Retinal pigment epithelial cell (primary cell): ENCODE measurements at regions not wholly inside any gene's neighbourhood (a gene's known extent, or its start where the extent isn't known, plus 50 kb on each side); places are given as distances from the start of the nearest gene placed in this dataset.

Experiments used
- DNase-seq: peaks from one replicate; pipeline ENCODE4 v3.0.0-alpha.2; 2010; ENCODE audit warnings: low read depth
- H3K4me3 ChIP-seq: 2 replicates; pipeline ENCODE4 v1.5.1; 2011; ENCODE audit warnings: mild to moderate bottlenecking, low read length, control low read depth, moderate library complexity
- CTCF ChIP-seq: conservative IDR thresholded peaks from 2 replicates; pipeline ENCODE4 v1.5.1; 2011; ENCODE audit warnings: low read depth, low read length, control low read depth, inconsistent platforms

GRCh38 chr15:39429898-39430357, 151.0 kb upstream of the THBS1 start:
- peak; percentile 95 for DNase-seq
- H3K4me3 ChIP-seq: no peak overlapping the region
- no peak for TF ChIP-seq CTCF

GRCh38 chr15:39430389-39430788, 150.5 kb upstream of the THBS1 start:
- TF ChIP-seq CTCF: no peak
- no peak for DNase-seq
- H3K4me3 ChIP-seq: no peak overlapping the region

GRCh38 chr15:39431376-39431775, 149.5 kb upstream of the THBS1 start:
- DNase-seq: no peak
- no peak for TF ChIP-seq CTCF
- H3K4me3 ChIP-seq: no peak overlapping the region

- DNase-seq: no peak
Observed at GRCh38 chr15:39432026-39432425, 148.9 kb upstream of the THBS1 start.

GRCh38 chr15:39432912-39433348, 147.9 kb upstream of the THBS1 start:
- H3K4me3 ChIP-seq: no peak overlapping the region
- no peak for DNase-seq
- no peak for TF ChIP-seq CTCF

More at GRCh38 chr15:39432026-39432425, 148.9 kb upstream of the THBS1 start:
- no peak for TF ChIP-seq CTCF
- H3K4me3 ChIP-seq: no peak overlapping the region

- no peak overlapping the region for H3K4me3 ChIP-seq
- TF ChIP-seq CTCF: no peak
- no peak for DNase-seq
Observed at GRCh38 chr15:39433376-39433775, 147.5 kb upstream of the THBS1 start.

- TF ChIP-seq CTCF: no peak
- no peak for DNase-seq
- H3K4me3 ChIP-seq: no peak overlapping the region
Observed at GRCh38 chr15:39434163-39434562, 146.7 kb upstream of the THBS1 start.
